H9 (cell line): ENCODE measurements at regions not wholly inside any gene's neighbourhood (a gene's known extent, or its start where the extent isn't known, plus 50 kb on each side); places are given as distances from the start of the nearest gene placed in this dataset.

Experiments used
- DNase-seq: peaks from one replicate; pipeline ENCODE4 v3.0.0-alpha.2; 2017
- H2AFZ ChIP-seq: one replicate; pipeline ENCODE4 v1.6.1; 2013; ENCODE audit warnings: mild to moderate bottlenecking, low read length, control low read depth, moderate library complexity
- H2AK5ac ChIP-seq: 2 replicates; pipeline ENCODE4 v1.6.1; 2013; ENCODE audit warnings: low read length, control low read depth, mixed read lengths; ENCODE audit not compliant: insufficient read length
- H2BK120ac ChIP-seq: one replicate; pipeline ENCODE4 v1.6.1; 2013; ENCODE audit warnings: low read depth, mild to moderate bottlenecking, low read length, control low read depth, inconsistent platforms; ENCODE audit not compliant: poor library complexity, severe bottlenecking
- H2BK12ac ChIP-seq: 2 replicates; pipeline ENCODE4 v1.6.1; 2013; ENCODE audit warnings: low read length, control low read depth, mixed read lengths, low read depth; ENCODE audit not compliant: insufficient read length
- H2BK15ac ChIP-seq: 2 replicates; pipeline ENCODE4 v1.6.1; 2013; ENCODE audit warnings: low read depth, low read length, control low read depth
- H2BK20ac ChIP-seq: one replicate; pipeline ENCODE4 v1.6.1; 2013; ENCODE audit warnings: low read depth, mild to moderate bottlenecking, low read length, control low read depth, inconsistent platforms; ENCODE audit not compliant: poor library complexity, severe bottlenecking
- H2BK5ac ChIP-seq: 2 replicates; pipeline ENCODE4 v1.6.1; 2013; ENCODE audit warnings: low read length, control low read depth, mixed read lengths; ENCODE audit not compliant: insufficient read length
- H3K14ac ChIP-seq: 2 replicates; pipeline ENCODE4 v1.6.1; 2013; ENCODE audit warnings: low read length, control low read depth; ENCODE audit not compliant: insufficient read depth
- H3K18ac ChIP-seq: 2 replicates; pipeline ENCODE4 v1.6.1; 2013; ENCODE audit warnings: low read depth, mild to moderate bottlenecking, mixed read lengths, low read length, control low read depth; ENCODE audit not compliant: insufficient read length
- H3K23ac ChIP-seq: 2 replicates; pipeline ENCODE4 v1.6.1; 2013; ENCODE audit warnings: low read length, control low read depth, mixed read lengths, low read depth; ENCODE audit not compliant: insufficient read length
- H3K23me2 ChIP-seq: 2 replicates; pipeline ENCODE4 v1.6.1; 2013; ENCODE audit warnings: low read depth, mild to moderate bottlenecking, mixed read lengths, low read length, control low read depth; ENCODE audit not compliant: insufficient read length, poor library complexity, severe bottlenecking
- H3K27ac ChIP-seq: 2 replicates; pipeline ENCODE4 v1.5.1; 2013; ENCODE audit warnings: low read length, control low read depth, mixed read lengths, low read depth; ENCODE audit not compliant: insufficient read length
- H3K27me3 ChIP-seq: 2 replicates; pipeline ENCODE4 v1.6.1; 2013; ENCODE audit warnings: low read length, control low read depth, inconsistent platforms; ENCODE audit not compliant: insufficient read depth
- H3K4ac ChIP-seq: 2 replicates; pipeline ENCODE4 v1.6.1; 2013; ENCODE audit warnings: low read depth, mild to moderate bottlenecking, control low read depth, inconsistent platforms, low read length, moderate library complexity
- H3K4me1 ChIP-seq: 2 replicates; pipeline ENCODE4 v1.6.1; 2013; ENCODE audit warnings: low read length, control low read depth, inconsistent platforms; ENCODE audit not compliant: insufficient read depth
- H3K4me2 ChIP-seq: 2 replicates; pipeline ENCODE4 v1.6.1; 2013; ENCODE audit warnings: low read length, control low read depth, mixed read lengths; ENCODE audit not compliant: insufficient read length, insufficient read depth
- H3K56ac ChIP-seq: 2 replicates; pipeline ENCODE4 v1.6.1; 2013; ENCODE audit warnings: low read depth, mild to moderate bottlenecking, mixed read lengths, low read length, control low read depth; ENCODE audit not compliant: insufficient read length
- H3K79me1 ChIP-seq: 2 replicates; pipeline ENCODE4 v1.6.1; 2013; ENCODE audit warnings: low read depth, mild to moderate bottlenecking, moderate library complexity, low read length, control low read depth, inconsistent platforms; ENCODE audit not compliant: insufficient read depth, poor library complexity, severe bottlenecking
- H3K79me2 ChIP-seq: 2 replicates; pipeline ENCODE4 v1.6.1; 2013; ENCODE audit warnings: low read length, control low read depth, inconsistent platforms; ENCODE audit not compliant: insufficient read depth
- H3K9ac ChIP-seq: 2 replicates; pipeline ENCODE4 v1.6.1; 2013; ENCODE audit warnings: low read length, control low read depth, mixed read lengths; ENCODE audit not compliant: insufficient read length; ENCODE audit errors: extremely low read depth
- H3K9me3 ChIP-seq: one replicate; pipeline ENCODE4 v1.6.1; 2013; ENCODE audit warnings: low read depth, low read length, inconsistent platforms; ENCODE audit not compliant: control insufficient read depth
- H3T11ph ChIP-seq: one replicate; pipeline ENCODE4 v1.6.1; 2013; ENCODE audit warnings: mild to moderate bottlenecking, low read length, control low read depth, inconsistent platforms
- H4K20me1 ChIP-seq: one replicate; pipeline ENCODE4 v1.6.1; 2013; ENCODE audit not compliant: control insufficient read depth, insufficient read length, insufficient read depth
- H4K5ac ChIP-seq: 2 replicates; pipeline ENCODE4 v1.6.1; 2013; ENCODE audit warnings: low read depth, mild to moderate bottlenecking, mixed read lengths, low read length, control low read depth; ENCODE audit not compliant: insufficient read length
- H4K8ac ChIP-seq: replicated peaks from 2 replicates; pipeline ENCODE4 v1.6.1; 2013; ENCODE audit warnings: low read length, control low read depth, mixed read lengths, low read depth; ENCODE audit not compliant: insufficient read length
- H4K91ac ChIP-seq: 2 replicates; pipeline ENCODE4 v1.6.1; 2013; ENCODE audit warnings: low read depth, mild to moderate bottlenecking, moderate library complexity, mixed read lengths, low read length, control low read depth; ENCODE audit not compliant: insufficient read length
- H3K27ac Mint-ChIP-seq, 3 experiments: 2 replicates in 2 of 3; 3 replicates in 1 of 3; pipeline ENCODE4 v1.8.0; 2020 to 2021; ENCODE audit warnings: mixed read lengths in 3 of 3, mild to moderate bottlenecking in 1 of 3, moderate library complexity in 1 of 3
- H3K27me3 Mint-ChIP-seq: 2 replicates; pipeline ENCODE4 v1.8.0; 2021; ENCODE audit warnings: low read depth, mild to moderate bottlenecking, moderate library complexity, mixed read lengths
- H3K36me3 Mint-ChIP-seq, 3 experiments: 2 replicates in 2 of 3; 3 replicates in 1 of 3; pipeline ENCODE4 v1.8.0; 2020 to 2021; ENCODE audit warnings: low read depth in 3 of 3, mixed read lengths in 3 of 3; ENCODE audit not compliant: insufficient read depth in 1 of 3
- H3K4me1 Mint-ChIP-seq, 2 experiments: 2 replicates each; pipeline ENCODE4 v1.8.0; 2020; ENCODE audit warnings: mixed read lengths in 2 of 2
- H3K4me3 Mint-ChIP-seq, 2 experiments: 2 replicates in 1 of 2; 3 replicates in 1 of 2; pipeline ENCODE4 v1.8.0; 2020 to 2021; ENCODE audit warnings: mild to moderate bottlenecking in 2 of 2, mixed read lengths in 2 of 2, moderate library complexity in 1 of 2
- H3K9me3 Mint-ChIP-seq, 2 experiments: 2 replicates in 1 of 2; 3 replicates in 1 of 2; pipeline ENCODE4 v1.8.0; 2020; ENCODE audit warnings: mild to moderate bottlenecking in 2 of 2, mixed read lengths in 2 of 2, moderate library complexity in 1 of 2
- WGBS: extraction: QIAGEN DNeasy Blood & Tissue Kit; methylation state at CpG from one replicate; pipeline ENCODE4 v1.1.7; 2013; ENCODE audit warnings: missing lambda C conversion rate, low lambda C conversion rate, mixed read lengths; ENCODE audit not compliant: insufficient read length; ENCODE audit errors: extremely low coverage; 5-methylcytosine and 5-hydroxymethylcytosine counted together
- TF ChIP-seq, protein P1 (sequence below): fragments of 200-600 bp; sonication (generic); conservative IDR thresholded peaks from 3 replicates; pipeline ENCODE4 v1.8.0; 2021; ENCODE audit warnings: antibody characterized with exemption, mild to moderate bottlenecking

DNA sequence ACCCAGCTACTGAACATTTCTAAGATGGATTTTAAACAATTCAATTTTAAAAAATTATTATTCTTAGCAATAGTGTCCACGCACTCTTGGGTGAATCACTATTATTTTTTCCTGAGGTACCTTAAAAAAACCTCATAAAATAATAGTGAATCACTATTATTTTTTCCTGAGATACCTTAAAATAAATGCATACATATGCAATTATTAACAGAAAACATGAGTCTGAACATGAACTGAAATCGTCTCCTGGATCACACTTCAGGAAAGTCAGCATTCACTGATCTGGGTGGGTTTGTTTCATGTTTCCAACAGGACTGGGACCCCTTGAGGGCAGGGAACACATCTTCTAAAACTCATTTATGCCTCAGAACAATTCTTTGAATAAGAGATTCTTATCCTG lies 63.1 kb upstream of the IFNLR1 start:
- H3K27ac Mint-ChIP-seq = no peak overlapping the region
- H3K4ac ChIP-seq = no peak overlapping the region
- no peak overlapping the region for H3K4me2 ChIP-seq

More for the DNA sequence above, 63.1 kb upstream of the IFNLR1 start:
- H2BK120ac ChIP-seq = no peak overlapping the region
- no peak overlapping the region for H3K27ac ChIP-seq
- no peaks in the 10 kb centered on the region; the same call in 1 of the 2 replicates for H3K27me3 Mint-ChIP-seq
- no peak overlapping the region for H3K56ac ChIP-seq
- no peak overlapping the region for H4K8ac ChIP-seq
- H3K36me3 Mint-ChIP-seq = no peaks in the 10 kb centered on the region
- no CpG with 5 or more reads among the region's 2 CpGs for WGBS
- H3K4me1 Mint-ChIP-seq = peaks cover 0 to 3% of the 10 kb centered on the region in 2 experiments; a peak in 1 of 4 replicates
- H4K20me1 ChIP-seq = no peaks in the 10 kb centered on the region
- no peaks in the 10 kb centered on the region for H3K27me3 ChIP-seq
- no peak overlapping the region for H4K5ac ChIP-seq
- no peaks in the 10 kb centered on the region for H3K9me3 Mint-ChIP-seq
- H3T11ph ChIP-seq = no peak overlapping the region
- no peak overlapping the region for H4K91ac ChIP-seq
- H3K79me2 ChIP-seq = no peaks in the 10 kb centered on the region
- H2BK5ac ChIP-seq = no peak overlapping the region
- no peak overlapping the region for H2BK20ac ChIP-seq
- H2AFZ ChIP-seq = no peak overlapping the region
- H2BK12ac ChIP-seq = no peak overlapping the region
- H3K18ac ChIP-seq = no peak overlapping the region
- H3K79me1 ChIP-seq = no peaks in the 10 kb centered on the region
- no peak overlapping the region for H3K23ac ChIP-seq
- DNase-seq = no peak
- no peaks in the 10 kb centered on the region for H3K9me3 ChIP-seq
- no peak overlapping the region for H2BK15ac ChIP-seq
- no peaks in the 10 kb centered on the region for H3K23me2 ChIP-seq
- no peak overlapping the region for H3K9ac ChIP-seq
- TF ChIP-seq, protein P1, sequence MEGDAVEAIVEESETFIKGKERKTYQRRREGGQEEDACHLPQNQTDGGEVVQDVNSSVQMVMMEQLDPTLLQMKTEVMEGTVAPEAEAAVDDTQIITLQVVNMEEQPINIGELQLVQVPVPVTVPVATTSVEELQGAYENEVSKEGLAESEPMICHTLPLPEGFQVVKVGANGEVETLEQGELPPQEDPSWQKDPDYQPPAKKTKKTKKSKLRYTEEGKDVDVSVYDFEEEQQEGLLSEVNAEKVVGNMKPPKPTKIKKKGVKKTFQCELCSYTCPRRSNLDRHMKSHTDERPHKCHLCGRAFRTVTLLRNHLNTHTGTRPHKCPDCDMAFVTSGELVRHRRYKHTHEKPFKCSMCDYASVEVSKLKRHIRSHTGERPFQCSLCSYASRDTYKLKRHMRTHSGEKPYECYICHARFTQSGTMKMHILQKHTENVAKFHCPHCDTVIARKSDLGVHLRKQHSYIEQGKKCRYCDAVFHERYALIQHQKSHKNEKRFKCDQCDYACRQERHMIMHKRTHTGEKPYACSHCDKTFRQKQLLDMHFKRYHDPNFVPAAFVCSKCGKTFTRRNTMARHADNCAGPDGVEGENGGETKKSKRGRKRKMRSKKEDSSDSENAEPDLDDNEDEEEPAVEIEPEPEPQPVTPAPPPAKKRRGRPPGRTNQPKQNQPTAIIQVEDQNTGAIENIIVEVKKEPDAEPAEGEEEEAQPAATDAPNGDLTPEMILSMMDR = no peak
- no peaks in the 10 kb centered on the region for H3K4me1 ChIP-seq
- H2AK5ac ChIP-seq = no peak overlapping the region
- H3K14ac ChIP-seq = no peak overlapping the region
- H3K4me3 Mint-ChIP-seq = no peak overlapping the region
